SKM-1 treated with dmso at 0.1 percent for 144 hours (cell line): ENCODE measurements at regions not wholly inside any gene's neighbourhood (a gene's known extent, or its start where the extent isn't known, plus 50 kb on each side); places are given as distances from the start of the nearest gene placed in this dataset.

Experiments
- DNase-seq: peaks from one replicate; lab custom pipeline; 2025; ENCODE audit not compliant: unreplicated experiment; lab: John Stamatoyannopoulos, UW

GRCh38 chr1:193794239-193794638, 607.8 kb upstream of the B3GALT2 start:
- DNase-seq, result no peak

DNA sequence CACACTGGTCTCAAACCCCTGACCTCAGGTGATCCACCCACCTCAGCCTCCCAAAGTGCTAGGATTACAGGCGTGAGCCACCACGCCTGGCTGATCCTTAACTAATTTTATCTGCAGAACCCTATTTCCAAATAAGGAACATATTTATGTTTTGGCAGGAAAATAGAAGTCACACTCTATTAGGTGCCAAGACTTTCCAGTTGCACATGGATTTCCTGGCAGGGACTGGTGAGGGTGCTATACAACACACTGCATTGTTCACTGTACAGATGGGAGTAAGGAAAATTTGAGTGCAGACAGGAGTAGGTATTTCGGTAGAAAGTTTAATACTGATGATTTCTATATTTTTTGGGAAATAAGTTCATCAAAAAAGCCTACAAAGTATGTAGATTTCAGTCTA, 605.3 kb upstream of the B3GALT2 start:
- DNase-seq, result no peak

DNA sequence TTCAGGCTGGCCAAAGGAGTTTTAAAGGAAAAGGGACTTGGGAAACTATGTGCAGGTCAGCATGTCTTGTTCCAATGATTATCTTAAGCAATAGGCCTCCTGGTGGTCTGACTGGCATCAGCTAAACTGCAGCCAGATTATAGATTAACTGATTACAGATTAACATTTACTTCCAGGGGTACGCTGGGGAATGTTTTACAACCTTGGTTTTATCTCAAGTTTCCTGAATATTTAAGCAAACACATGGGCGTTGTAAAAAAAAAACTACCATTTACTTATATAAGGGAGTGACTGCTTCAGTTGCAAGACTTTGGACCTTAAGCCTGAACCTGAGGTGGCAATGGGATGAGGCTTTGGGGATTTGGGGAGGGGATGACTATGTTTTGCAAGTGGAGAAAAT, 600.6 kb upstream of the B3GALT2 start:
- DNase-seq, result no peak

DNA sequence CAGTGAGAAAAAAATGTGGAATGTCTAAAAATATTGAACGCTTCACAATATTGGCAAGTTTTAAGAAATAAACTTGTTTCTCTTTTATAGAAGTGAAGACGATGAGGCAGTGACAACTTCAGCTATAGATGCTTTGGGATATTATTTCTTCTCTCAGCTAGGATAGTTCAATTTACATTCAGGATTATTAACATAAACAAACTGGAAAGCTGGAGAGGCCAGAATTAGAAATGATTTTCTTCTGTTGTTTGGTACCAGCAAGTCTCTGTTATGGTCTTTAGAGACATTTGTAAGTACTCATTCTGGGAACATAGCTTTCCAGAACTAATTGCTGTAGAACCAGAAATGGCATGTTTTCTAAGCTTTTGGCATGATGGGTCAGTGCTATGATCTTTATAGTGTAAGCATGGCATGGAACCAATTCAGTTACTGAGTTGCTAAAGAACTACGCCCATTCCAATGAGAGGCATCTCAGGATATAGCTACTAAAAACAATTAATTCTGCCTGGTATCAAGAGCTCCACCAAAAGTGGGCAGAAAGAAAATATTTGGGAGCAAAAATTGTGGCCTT, 599.5 kb upstream of the B3GALT2 start:
- DNase-seq, result no peak

DNA sequence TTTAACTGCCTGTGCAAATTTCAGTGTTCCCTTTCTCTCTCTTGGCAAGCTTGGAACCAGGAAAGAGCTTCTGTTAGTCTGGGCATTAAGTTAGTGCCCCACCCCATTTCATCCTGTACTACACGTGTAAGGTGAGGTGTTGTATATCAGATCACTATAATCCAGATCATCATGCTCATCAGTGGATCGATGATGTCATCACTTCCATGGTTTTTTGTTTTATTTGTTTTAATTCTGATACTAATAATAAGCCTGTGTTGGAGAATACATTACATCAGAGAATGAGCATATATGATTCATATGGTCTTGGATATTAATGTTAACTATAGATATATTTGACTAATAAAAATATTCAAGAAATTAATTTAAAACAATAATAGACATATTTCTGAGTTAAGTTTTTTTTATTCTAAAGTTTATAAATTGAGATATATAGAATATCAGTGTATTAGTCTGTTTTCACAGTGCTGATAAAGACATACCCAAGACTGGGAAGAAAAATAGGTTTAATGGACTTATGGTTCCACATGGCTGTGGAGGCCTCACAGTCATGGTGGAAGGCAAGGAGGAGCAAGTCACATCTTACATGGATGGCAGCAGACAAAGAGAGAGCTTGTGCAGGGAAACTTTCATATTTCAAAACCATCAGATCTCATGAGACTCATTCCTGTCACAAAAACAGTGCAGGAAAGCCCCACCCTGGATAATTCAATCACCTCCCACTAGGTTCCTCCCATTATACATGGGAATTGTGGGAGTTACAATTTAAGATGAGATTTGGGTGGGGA, 588.3 kb upstream of the B3GALT2 start:
- no peak for DNase-seq

DNA sequence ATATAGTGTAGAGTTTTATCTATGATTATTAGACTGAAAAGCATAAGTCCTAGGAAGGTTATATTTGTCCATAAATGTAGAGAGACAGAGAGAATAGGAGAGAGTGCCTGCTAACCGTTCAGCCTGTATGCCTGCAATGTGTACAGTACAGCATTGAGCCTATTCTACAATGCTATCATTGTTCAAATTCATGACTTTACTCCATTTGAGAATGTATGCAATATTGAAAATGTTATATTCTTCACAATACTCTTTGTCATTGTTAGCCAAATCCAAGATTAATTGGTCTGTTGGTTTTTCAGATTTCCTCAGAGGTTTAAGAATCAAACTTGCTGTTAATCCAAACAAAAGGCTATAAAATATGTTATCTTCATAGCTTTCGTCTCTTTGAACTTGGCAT, 585.2 kb upstream of the B3GALT2 start:
- DNase-seq, result no peak

DNA sequence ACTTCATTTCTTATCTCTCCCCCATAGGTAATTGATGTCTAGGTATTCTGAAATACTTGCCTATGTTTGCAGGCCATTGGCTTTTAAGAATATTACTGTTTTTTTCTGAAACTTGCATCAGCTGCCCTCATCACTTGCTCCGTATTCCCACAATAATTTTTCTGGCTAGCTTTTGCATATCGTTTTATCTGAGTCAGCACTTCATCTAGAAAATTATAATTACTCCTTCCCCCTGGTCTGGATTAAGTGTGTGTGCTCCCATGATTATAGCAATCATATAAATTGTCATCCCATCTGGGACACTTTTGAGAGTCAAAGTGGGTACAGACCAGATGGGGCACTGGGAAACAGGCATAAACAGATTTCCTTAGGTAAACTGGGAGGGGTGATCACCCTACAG, 583.2 kb upstream of the B3GALT2 start:
- no peak for DNase-seq

DNA sequence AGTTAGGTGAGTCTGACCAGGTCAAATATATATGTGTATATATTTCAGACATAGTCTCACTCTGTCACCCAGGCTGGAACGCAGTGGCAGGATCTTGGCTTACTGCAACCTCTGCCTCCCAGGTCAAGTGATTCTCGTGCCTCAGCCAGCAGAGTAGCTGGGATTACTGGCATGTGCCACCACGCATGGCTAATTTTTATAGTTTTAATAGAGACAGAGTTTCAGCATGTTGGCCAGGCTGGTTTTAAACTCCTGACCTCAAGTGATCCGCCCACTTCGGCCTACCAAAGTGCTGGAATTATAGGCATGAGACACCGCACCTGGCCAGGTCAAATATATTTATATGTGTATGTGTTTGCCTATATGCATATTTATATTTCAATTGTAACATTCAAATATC, 581.5 kb upstream of the B3GALT2 start:
- DNase-seq, result no peak

DNA sequence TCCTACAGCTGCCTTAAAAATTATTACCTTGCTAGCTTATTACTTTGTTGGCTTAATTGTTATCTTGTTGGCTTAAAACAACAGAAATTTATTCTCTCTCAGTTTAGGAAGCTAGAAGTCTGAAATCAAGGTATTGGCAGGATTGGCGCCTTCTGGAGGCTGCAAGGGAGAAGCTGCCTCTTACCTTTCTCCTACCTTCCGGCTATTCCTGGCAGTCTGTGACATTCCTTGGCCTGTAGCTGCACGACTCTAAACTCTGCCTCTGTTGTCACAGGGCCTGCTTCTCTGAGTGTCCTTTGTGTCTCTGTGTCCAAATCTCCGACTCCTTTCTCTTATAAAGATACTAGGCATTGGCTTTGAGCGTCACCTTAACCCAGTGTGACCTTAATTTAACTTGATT, 579.9 kb upstream of the B3GALT2 start:
- DNase-seq, result no peak

GRCh38 chr1:193763266-193763665, 576.9 kb upstream of the B3GALT2 start:
- no peak for DNase-seq

DNA sequence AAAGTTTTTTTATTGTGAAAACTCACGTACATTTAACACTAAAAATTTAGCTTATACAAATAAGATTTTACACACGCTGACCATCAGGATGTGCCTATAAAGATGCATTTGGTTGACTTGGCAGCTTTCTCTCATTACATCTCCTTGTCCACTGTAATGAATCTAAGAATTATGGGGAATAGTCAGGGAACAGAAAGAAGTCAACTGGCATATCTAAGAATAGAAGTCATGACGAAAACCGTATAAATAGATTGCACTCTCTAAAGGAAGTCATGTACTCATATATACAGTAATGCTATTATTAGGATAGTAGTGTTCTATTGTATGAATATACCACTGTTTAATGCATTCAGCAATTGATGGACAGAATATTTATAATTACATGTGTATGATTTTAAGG, 575.8 kb upstream of the B3GALT2 start:
- no peak for DNase-seq

GRCh38 chr1:193755441-193755840, 569.0 kb upstream of the B3GALT2 start:
- DNase-seq, result no peak

DNA sequence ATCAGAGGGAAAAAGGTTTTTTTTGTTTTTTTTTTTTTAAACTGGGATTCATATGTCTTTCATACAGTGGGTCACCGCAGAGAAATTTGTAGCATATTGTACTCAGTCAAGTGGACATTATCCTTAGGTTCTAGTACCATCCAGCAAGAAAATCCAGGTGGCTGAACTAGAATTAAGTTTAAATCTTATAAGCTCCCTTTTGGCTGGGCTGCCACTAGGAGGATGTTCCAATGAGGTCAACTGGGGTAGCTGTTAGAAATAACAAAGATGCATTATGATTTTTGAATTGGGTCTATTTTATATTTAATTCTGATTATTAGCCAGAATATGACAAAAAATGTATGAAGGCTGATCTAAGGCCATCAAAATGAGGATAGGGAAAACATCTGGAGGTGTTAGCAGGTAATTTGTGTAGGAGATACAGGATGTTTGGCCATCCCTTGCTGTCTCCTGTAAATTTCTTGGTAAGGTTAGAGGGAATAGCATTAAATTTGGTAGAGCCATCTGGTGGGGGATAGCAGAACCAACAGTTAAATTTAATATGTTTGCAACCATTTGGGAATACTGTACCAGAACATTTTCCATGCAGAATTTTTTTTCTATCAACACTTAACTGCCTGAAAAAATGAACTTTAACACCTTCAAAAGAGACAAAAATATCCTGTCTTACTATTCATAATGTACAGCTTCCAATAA, 568.5 kb upstream of the B3GALT2 start:
- DNase-seq, result no peak

- DNase-seq, result no peak
These were observed 567.7 kb upstream of the B3GALT2 start for GRCh38 chr1:193754151-193754550.

GRCh38 chr1:193753038-193753756, 566.8 kb upstream of the B3GALT2 start:
- no peak for DNase-seq

GRCh38 chr1:193749868-193750267, 563.5 kb upstream of the B3GALT2 start:
- DNase-seq, result no peak

DNA sequence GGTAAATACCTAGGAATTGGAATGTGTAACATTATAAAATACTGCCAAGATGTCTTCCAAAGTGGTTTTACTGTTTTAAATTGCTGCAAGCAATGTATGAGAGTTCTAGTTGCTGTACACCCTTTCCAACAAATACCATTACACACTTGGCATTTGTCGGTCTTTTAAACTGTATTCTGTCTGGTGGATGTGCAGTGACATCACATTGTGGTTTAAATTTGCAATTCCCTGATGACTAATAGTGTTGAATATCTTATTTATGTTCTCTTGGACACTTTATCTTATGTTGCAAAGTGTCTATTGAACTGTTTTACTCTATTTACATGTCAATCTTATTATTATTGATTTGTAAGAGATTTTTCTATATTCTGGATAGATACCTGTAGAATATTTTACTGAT, 561.2 kb upstream of the B3GALT2 start:
- no peak for DNase-seq

- no peak for DNase-seq
These were observed 554.8 kb upstream of the B3GALT2 start for GRCh38 chr1:193741228-193741627.

DNA sequence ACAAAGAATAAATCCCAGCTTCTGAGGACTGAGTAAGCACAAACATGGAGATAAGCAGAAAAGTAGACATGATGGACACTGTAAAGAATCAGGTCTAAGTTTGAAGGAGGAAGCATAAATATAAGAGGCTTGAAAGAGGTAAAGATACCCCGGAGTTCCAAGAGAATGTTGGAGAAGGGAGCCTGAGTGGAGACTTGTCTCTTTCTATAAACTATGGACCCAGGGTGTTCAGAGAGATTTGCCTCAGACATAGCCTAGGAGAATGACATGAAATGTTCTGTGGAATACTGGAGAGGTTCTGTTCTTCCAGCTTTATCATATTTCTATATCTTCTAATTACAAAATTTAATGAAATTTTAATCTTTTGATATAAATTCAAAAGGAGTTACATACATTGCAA, 554.3 kb upstream of the B3GALT2 start:
- DNase-seq, result no peak

DNA sequence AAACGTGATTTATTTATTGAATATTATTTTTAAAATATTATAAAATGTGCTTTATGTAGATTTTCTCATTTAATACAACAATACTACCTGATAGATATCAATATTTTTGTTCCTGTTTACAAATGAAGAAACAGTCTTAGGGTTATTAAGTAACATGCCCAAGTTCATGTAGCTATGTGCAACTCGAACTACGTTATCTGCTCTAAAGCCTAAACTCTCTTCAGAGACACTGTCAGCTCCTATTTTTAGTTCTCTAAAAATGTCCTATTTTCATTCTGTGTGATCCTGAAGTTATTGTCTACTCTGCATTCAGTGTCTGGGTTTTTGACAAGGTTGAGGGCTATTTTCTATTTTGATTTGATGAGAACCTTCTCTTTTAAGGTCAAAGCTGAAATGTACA, 550.1 kb upstream of the B3GALT2 start:
- no peak for DNase-seq

GRCh38 chr1:193733674-193734073, 547.3 kb upstream of the B3GALT2 start:
- no peak for DNase-seq

GRCh38 chr1:193730017-193730416, 543.6 kb upstream of the B3GALT2 start:
- no peak for DNase-seq
